Caco-2 (cell line): ENCODE measurements at regions not wholly inside any gene's neighbourhood (a gene's known extent, or its start where the extent isn't known, plus 50 kb on each side); places are given as distances from the start of the nearest gene placed in this dataset.
"Not testable (repeated sequence)": the region's sequence is repeated elsewhere in the genome, so short reads cannot be mapped to it uniquely, and the experiment has no call there.

ENCODE experiments used
- BruUV-seq: library from RNA; stranded (reverse); fragments of 400-500 nt; replicated peaks from 2 replicates; lab custom pipeline; 2021; lab: Mats Ljungman, UMichigan
- CTCF ChIA-PET: fragments of 300-600 bp; sonication (Branson Sonifier 250); formaldehyde crosslinking; loops from one replicate; lab custom pipeline; 2022; ENCODE audit warnings: antibody characterized with exemption; lab: Charles Lee
- POLR2A ChIA-PET: fragments of 300-600 bp; sonication (Branson Sonifier 250); formaldehyde crosslinking; loops from one replicate; lab custom pipeline; 2022; ENCODE audit warnings: antibody characterized with exemption; lab: Charles Lee
- DNase-seq, 2 experiments: peaks; one replicate each; pipeline versions ENCODE4 v3.0.0 to v3.0.0-alpha.2; 2020 to 2022
- H3K27me3 ChIP-seq: replicated peaks from 2 replicates; pipeline ENCODE4 v1.6.0; 2011; ENCODE audit warnings: low read length; ENCODE audit not compliant: control insufficient read depth, insufficient read depth
- H3K36me3 ChIP-seq: 2 replicates; pipeline ENCODE4 v1.5.1; 2011; ENCODE audit warnings: low read length; ENCODE audit not compliant: control insufficient read depth, insufficient read depth
- H3K4me1 ChIP-seq: fragments of 250-450 bp; sonication (Bioruptor Pico); 2 replicates; pipeline ENCODE4 v1.5.1; 2020; ENCODE audit warnings: mild to moderate bottlenecking
- H3K4me3 ChIP-seq: 2 replicates; pipeline ENCODE4 v1.5.1; 2011; ENCODE audit warnings: low read depth, mild to moderate bottlenecking, control low read depth, low read length
- H3K9me3 ChIP-seq: fragments of 250-450 bp; sonication (Bioruptor Pico); 2 replicates; pipeline ENCODE4 v1.5.1; 2020; ENCODE audit warnings: mild to moderate bottlenecking, moderate library complexity
- H3K27ac Mint-ChIP-seq: one replicate; pipeline ENCODE4 v1.8.0; 2022; ENCODE audit warnings: mixed read lengths; ENCODE audit not compliant: unreplicated experiment
- H3K27me3 Mint-ChIP-seq: one replicate; pipeline ENCODE4 v1.8.0; 2022; ENCODE audit warnings: mixed read lengths; ENCODE audit not compliant: insufficient read depth, unreplicated experiment
- H3K36me3 Mint-ChIP-seq: one replicate; pipeline ENCODE4 v1.8.0; 2022; ENCODE audit warnings: mild to moderate bottlenecking, mixed read lengths; ENCODE audit not compliant: insufficient read depth, unreplicated experiment
- H3K4me1 Mint-ChIP-seq: one replicate; pipeline ENCODE4 v1.8.0; 2022; ENCODE audit warnings: low read depth, mixed read lengths; ENCODE audit not compliant: unreplicated experiment
- H3K4me3 Mint-ChIP-seq: one replicate; pipeline ENCODE4 v1.8.0; 2022; ENCODE audit warnings: mild to moderate bottlenecking, moderate library complexity, mixed read lengths; ENCODE audit not compliant: unreplicated experiment
- H3K9me3 Mint-ChIP-seq: one replicate; pipeline ENCODE4 v1.8.0; 2022; ENCODE audit warnings: mixed read lengths; ENCODE audit not compliant: unreplicated experiment
- CTCF ChIP-seq, 2 experiments: fragments of 200-600 bp in 1 of 2; IDR thresholded peaks; 1 replicate in 1 of 2; 2 replicates in 1 of 2; pipeline versions ENCODE4 v1.5.1 to v1.8.0; 2011 to 2022; ENCODE audit warnings: antibody characterized with exemption in 1 of 2, control low read depth in 1 of 2, inconsistent platforms in 1 of 2, low read depth in 1 of 2, low read length in 1 of 2, mild to moderate bottlenecking in 1 of 2, moderate library complexity in 1 of 2; ENCODE audit not compliant: insufficient read depth in 1 of 2, severe bottlenecking in 1 of 2, unreplicated experiment in 1 of 2
- intact Hi-C: fragments of 100-400 bp; cut with micrococcal nuclease; formaldehyde crosslinking; loops from one replicate; pipeline ENCODE4 v1.10.0; 2022; ENCODE audit not compliant: unreplicated experiment

- no peak overlapping the region for H3K4me3 Mint-ChIP-seq
- CTCF ChIA-PET: no interaction called here
Measured at GRCh38 chr5:158586054-158586453, 513.7 kb downstream of the EBF1 start.

GRCh38 chr5:158582669-158583068 is 517.0 kb downstream of the EBF1 start:
- H3K27me3 Mint-ChIP-seq, H3K4me3 Mint-ChIP-seq, BruUV-seq, H3K9me3 ChIP-seq, CTCF ChIA-PET, POLR2A ChIA-PET, H3K36me3 Mint-ChIP-seq, intact Hi-C loops, H3K27me3 ChIP-seq, H3K4me3 ChIP-seq, H3K36me3 ChIP-seq, H3K27ac Mint-ChIP-seq, DNase-seq, H3K4me1 ChIP-seq, H3K4me1 Mint-ChIP-seq: not testable (repeated sequence)
- H3K9me3 Mint-ChIP-seq: peaks cover 26% of the 10 kb centered on the region

More at GRCh38 chr5:158586054-158586453, 513.7 kb downstream of the EBF1 start:
- H3K9me3 ChIP-seq: no peaks in the 10 kb centered on the region
- H3K4me1 Mint-ChIP-seq: no peaks in the 10 kb centered on the region
- no peaks in the 10 kb centered on the region for H3K4me1 ChIP-seq
- H3K36me3 Mint-ChIP-seq: no peaks in the 10 kb centered on the region
- H3K27me3 ChIP-seq: no peaks in the 10 kb centered on the region
- intact Hi-C loops: no loop called here
- no peak for DNase-seq
- POLR2A ChIA-PET: no interaction called here
- no peaks in the 10 kb centered on the region for H3K27me3 Mint-ChIP-seq
- H3K4me3 ChIP-seq: no peak overlapping the region
- no peak overlapping the region for H3K27ac Mint-ChIP-seq
- TF ChIP-seq CTCF (IDR thresholded peaks at IDR 0.05; ENCODE audit: insufficient read depth in 1 of 2, low read depth in 1 of 2, low read length in 1 of 2, severe bottlenecking in 1 of 2, unreplicated experiment in 1 of 2): no peak
- peaks cover 16% of the 10 kb centered on the region for H3K9me3 Mint-ChIP-seq
- no peaks in the 10 kb centered on the region for H3K36me3 ChIP-seq
- BruUV-seq: no TSS peak

GRCh38 chr5:158573829-158574228 is 525.9 kb downstream of the EBF1 start:
- H3K9me3 ChIP-seq: no peaks in the 10 kb centered on the region
- Mint-ChIP-seq H3K4me1 (no peaks in the 10 kb centered on the region), H3K4me3 (no peak overlapping the region), H3K27ac (no peak overlapping the region), H3K27me3 (no peaks in the 10 kb centered on the region), H3K9me3 (no peaks in the 10 kb centered on the region), H3K36me3 (no peaks in the 10 kb centered on the region)
- no peak overlapping the region for H3K4me3 ChIP-seq
- no peak for DNase-seq
- no TSS peak for BruUV-seq
- no peak for TF ChIP-seq CTCF (IDR thresholded peaks at IDR 0.05; ENCODE audit: insufficient read depth in 1 of 2, low read depth in 1 of 2, low read length in 1 of 2, severe bottlenecking in 1 of 2, unreplicated experiment in 1 of 2)
- H3K4me1 ChIP-seq: no peaks in the 10 kb centered on the region
- no peaks in the 10 kb centered on the region for H3K36me3 ChIP-seq
- H3K27me3 ChIP-seq: no peaks in the 10 kb centered on the region
- intact Hi-C loops: no loop called here
- POLR2A ChIA-PET: no interaction called here
- CTCF ChIA-PET: no interaction called here

- H3K4me1 Mint-ChIP-seq: no peaks in the 10 kb centered on the region
- no TSS peak for BruUV-seq
- H3K27me3 ChIP-seq: no peaks in the 10 kb centered on the region
- ChIA-PET CTCF (no interaction called here), POLR2A (no interaction called here)
- no peaks in the 10 kb centered on the region for H3K4me1 ChIP-seq
- no peak overlapping the region for H3K4me3 ChIP-seq
- intact Hi-C loops: no loop called here
- DNase-seq: no peak
- H3K9me3 Mint-ChIP-seq: no peaks in the 10 kb centered on the region
- H3K9me3 ChIP-seq: no peaks in the 10 kb centered on the region
- no peak overlapping the region for H3K4me3 Mint-ChIP-seq
- no peaks in the 10 kb centered on the region for H3K36me3 ChIP-seq
- no peak for TF ChIP-seq CTCF (IDR thresholded peaks at IDR 0.05; ENCODE audit: insufficient read depth in 1 of 2, low read depth in 1 of 2, low read length in 1 of 2, severe bottlenecking in 1 of 2, unreplicated experiment in 1 of 2)
- no peaks in the 10 kb centered on the region for H3K27me3 Mint-ChIP-seq
- H3K36me3 Mint-ChIP-seq: no peaks in the 10 kb centered on the region
- no peak overlapping the region for H3K27ac Mint-ChIP-seq
Measured at GRCh38 chr5:158570502-158570901, 529.2 kb downstream of the EBF1 start.
